ENCODE measurements at regions not wholly inside any gene's neighbourhood (a gene's known extent, or its start where the extent isn't known, plus 50 kb on each side); places are given as distances from the start of the nearest gene placed in this dataset.

DNA sequence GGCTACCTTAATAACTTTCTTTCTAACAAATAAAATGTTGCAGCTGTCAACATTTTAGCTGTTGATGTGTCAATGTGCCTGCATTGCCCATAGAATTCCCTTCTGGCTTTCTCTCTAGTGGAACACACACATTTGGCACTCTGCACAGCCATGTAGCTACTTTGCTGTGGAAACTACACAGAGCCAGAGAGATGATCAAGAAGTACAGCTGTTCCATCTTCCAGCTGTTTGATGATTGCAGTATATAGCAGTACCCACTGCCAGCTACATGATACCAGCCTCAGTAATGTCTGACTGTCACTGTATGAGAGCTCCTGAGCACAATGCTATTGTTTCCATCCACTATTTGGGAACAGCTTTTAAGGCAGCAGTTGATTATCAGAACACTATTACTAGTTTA lies 843.0 kb downstream of the PCDH17 start:
- no peak for TF ChIP-seq EZH2 (IDR thresholded peaks at IDR 0.05; ENCODE audit: borderline replicate concordance, low read length)
- TF ChIP-seq, protein P1, sequence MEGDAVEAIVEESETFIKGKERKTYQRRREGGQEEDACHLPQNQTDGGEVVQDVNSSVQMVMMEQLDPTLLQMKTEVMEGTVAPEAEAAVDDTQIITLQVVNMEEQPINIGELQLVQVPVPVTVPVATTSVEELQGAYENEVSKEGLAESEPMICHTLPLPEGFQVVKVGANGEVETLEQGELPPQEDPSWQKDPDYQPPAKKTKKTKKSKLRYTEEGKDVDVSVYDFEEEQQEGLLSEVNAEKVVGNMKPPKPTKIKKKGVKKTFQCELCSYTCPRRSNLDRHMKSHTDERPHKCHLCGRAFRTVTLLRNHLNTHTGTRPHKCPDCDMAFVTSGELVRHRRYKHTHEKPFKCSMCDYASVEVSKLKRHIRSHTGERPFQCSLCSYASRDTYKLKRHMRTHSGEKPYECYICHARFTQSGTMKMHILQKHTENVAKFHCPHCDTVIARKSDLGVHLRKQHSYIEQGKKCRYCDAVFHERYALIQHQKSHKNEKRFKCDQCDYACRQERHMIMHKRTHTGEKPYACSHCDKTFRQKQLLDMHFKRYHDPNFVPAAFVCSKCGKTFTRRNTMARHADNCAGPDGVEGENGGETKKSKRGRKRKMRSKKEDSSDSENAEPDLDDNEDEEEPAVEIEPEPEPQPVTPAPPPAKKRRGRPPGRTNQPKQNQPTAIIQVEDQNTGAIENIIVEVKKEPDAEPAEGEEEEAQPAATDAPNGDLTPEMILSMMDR (conservative IDR thresholded peaks at IDR 0.05 in 1 of 2, IDR thresholded peaks at IDR 0.05 in 1 of 2; ENCODE audit: extremely low read depth in 1 of 2, insufficient read depth in 1 of 2, low read depth in 1 of 2, low read length in 2 of 2), result no peak

Data from mammary epithelial cell (primary cell).